HCT116 (cell line): ENCODE measurements at regions not wholly inside any gene's neighbourhood (a gene's known extent, or its start where the extent isn't known, plus 50 kb on each side); places are given as distances from the start of the nearest gene placed in this dataset.

Source experiments
- CEBPB ChIP-seq: IDR thresholded peaks from 2 replicates; pipeline ENCODE4 v1.6.1; 2012; ENCODE audit warnings: low read depth
- CTCF ChIP-seq, 3 experiments: fragments of 200-600 bp in 1 of 3; sonication (generic) in 1 of 3; IDR thresholded peaks in 2 of 3; conservative IDR thresholded peaks in 1 of 3; 2 replicates each; pipeline ENCODE4 v1.5.1; 2012 to 2017; ENCODE audit warnings: low read depth in 2 of 3, low read length in 2 of 3, antibody characterized with exemption in 1 of 3, borderline replicate concordance in 1 of 3, control low read depth in 1 of 3, mild to moderate bottlenecking in 1 of 3, mixed read lengths in 1 of 3, mixed run types in 1 of 3, moderate library complexity in 1 of 3; ENCODE audit not compliant: insufficient read depth in 1 of 3
- EZH2 ChIP-seq: fragments of 200-600 bp; sonication (generic); IDR thresholded peaks from 2 replicates; pipeline ENCODE4 v1.6.1; 2017; ENCODE audit warnings: antibody characterized with exemption, mixed run types
- EZH2phosphoT487 ChIP-seq: fragments of 200-600 bp; IDR thresholded peaks from 2 replicates; pipeline ENCODE4 v1.6.1; 2018; ENCODE audit warnings: antibody characterized with exemption, borderline replicate concordance
- JUND ChIP-seq: IDR thresholded peaks from 2 replicates; pipeline ENCODE4 v1.6.1; 2012
- POLR2A ChIP-seq: IDR thresholded peaks from 2 replicates; pipeline ENCODE4 v1.7.0; 2011; ENCODE audit warnings: borderline replicate concordance; ENCODE audit not compliant: insufficient read depth, insufficient read length; ENCODE audit errors: extremely low read depth
- POLR2AphosphoS5 ChIP-seq: IDR thresholded peaks from 2 replicates; pipeline ENCODE4 v1.6.1; 2011; ENCODE audit warnings: mild to moderate bottlenecking, low read depth, low read length, moderate library complexity
- RAD21 ChIP-seq: IDR thresholded peaks from 2 replicates; pipeline ENCODE4 v1.6.1; 2012; ENCODE audit warnings: low read depth, mild to moderate bottlenecking
- REST ChIP-seq: IDR thresholded peaks from 2 replicates; pipeline ENCODE4 v1.6.1; 2012; ENCODE audit warnings: low read depth
- YY1 ChIP-seq: IDR thresholded peaks from 2 replicates; pipeline ENCODE4 v1.6.1; 2011; ENCODE audit warnings: low read length, low read depth, moderate library complexity, mild to moderate bottlenecking; ENCODE audit not compliant: insufficient replicate concordance; ENCODE audit errors: extremely low read depth
- ZFX ChIP-seq: fragments of 450-650 bp; IDR thresholded peaks from 2 replicates; pipeline ENCODE4 v1.6.1; 2017
- TF ChIP-seq, protein P1 (sequence below): IDR thresholded peaks from 2 replicates; pipeline ENCODE4 v1.6.1; 2012
- TF ChIP-seq, protein P2 (sequence below): IDR thresholded peaks from 2 replicates; pipeline ENCODE4 v1.6.1; 2012

DNA sequence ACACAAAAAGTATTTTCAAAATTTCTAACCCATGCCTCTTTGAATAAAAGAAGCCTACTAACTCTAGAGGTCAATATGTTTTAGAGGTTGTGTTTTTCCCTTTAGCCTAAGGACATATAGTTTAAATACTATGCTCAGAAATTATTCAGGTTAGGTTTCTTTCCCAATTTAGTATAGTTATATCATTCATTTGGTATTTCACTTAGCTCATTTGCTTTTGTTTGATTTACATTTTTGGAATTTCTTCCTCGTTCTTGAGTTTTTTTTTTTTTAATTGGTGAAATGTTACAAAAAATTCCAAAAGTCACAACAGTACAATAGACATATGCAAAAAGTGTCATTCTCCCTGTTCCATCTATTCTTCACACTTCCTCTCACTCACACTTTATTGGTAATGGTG is 371.3 kb upstream of the TNP1 start:
- TF ChIP-seq POLR2A = no peak
- TF ChIP-seq CTCF (IDR thresholded peaks at IDR 0.05 in 2 of 3, conservative IDR thresholded peaks at IDR 0.05 in 1 of 3; ENCODE audit: borderline replicate concordance in 1 of 3, insufficient read depth in 1 of 3, low read depth in 2 of 3, low read length in 2 of 3) = no peak
- no peak for TF ChIP-seq REST
- no peak for TF ChIP-seq POLR2AphosphoS5
- TF ChIP-seq, protein P1, sequence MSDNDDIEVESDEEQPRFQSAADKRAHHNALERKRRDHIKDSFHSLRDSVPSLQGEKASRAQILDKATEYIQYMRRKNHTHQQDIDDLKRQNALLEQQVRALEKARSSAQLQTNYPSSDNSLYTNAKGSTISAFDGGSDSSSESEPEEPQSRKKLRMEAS = no peak
- no peak for TF ChIP-seq EZH2
- no peak for TF ChIP-seq ZFX
- TF ChIP-seq JUND = no peak
- no peak for TF ChIP-seq RAD21
- TF ChIP-seq, protein P2, sequence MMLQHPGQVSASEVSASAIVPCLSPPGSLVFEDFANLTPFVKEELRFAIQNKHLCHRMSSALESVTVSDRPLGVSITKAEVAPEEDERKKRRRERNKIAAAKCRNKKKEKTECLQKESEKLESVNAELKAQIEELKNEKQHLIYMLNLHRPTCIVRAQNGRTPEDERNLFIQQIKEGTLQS = no peak
- no peak for TF ChIP-seq CEBPB
- TF ChIP-seq EZH2phosphoT487 = no peak
- no peak for TF ChIP-seq YY1
